Ovary (tissue), 7 donors: ENCODE measurements at regions not wholly inside any gene's neighbourhood (a gene's known extent, or its start where the extent isn't known, plus 50 kb on each side); places are given as distances from the start of the nearest gene placed in this dataset.

Source experiments
- DNase-seq, 5 donors: peaks; one replicate each; pipeline ENCODE4 v3.0.0-alpha.2; 2019 to 2020
- H3K27ac ChIP-seq, 2 donors: fragments of 200-600 bp; one replicate each; pipeline versions ENCODE4 v1.5.1 to v1.8.0; 2019 to 2022
- H3K27me3 ChIP-seq: fragments of 200-600 bp; one replicate; pipeline ENCODE4 v1.8.0; 2022
- H3K36me3 ChIP-seq: fragments of 200-600 bp; sonication (generic); one replicate; pipeline ENCODE4 v1.5.1; 2019
- H3K4me1 ChIP-seq: one replicate; pipeline ENCODE4 v1.8.1; 2013; ENCODE audit warnings: mild to moderate bottlenecking, moderate library complexity; ENCODE audit not compliant: insufficient read depth
- H3K4me3 ChIP-seq: fragments of 200-600 bp; sonication (generic); one replicate; pipeline ENCODE4 v1.5.1; 2017
- H3K9me3 ChIP-seq, 2 donors: fragments of 200-600 bp in 1 of 2; sonication (generic) in 1 of 2; one replicate each; pipeline versions ENCODE4 v1.5.1 to v1.8.1; 2013 to 2019; ENCODE audit warnings: mild to moderate bottlenecking in 1 of 2, moderate library complexity in 1 of 2
- CTCF ChIP-seq, 3 donors: fragments of 450-650 bp in 2 of 3; fragments of 200-600 bp in 1 of 3; IDR thresholded peaks; one replicate each; pipeline versions ENCODE4 v1.5.1 to v1.8.0; 2016 to 2022; ENCODE audit warnings: antibody characterized with exemption in 3 of 3, mild to moderate bottlenecking in 1 of 3
- EP300 ChIP-seq: sonication (generic); formaldehyde crosslinking; IDR thresholded peaks from one replicate; pipeline ENCODE4 v1.6.1; 2017; ENCODE audit warnings: antibody characterized with exemption
- POLR2A ChIP-seq: fragments of 450-650 bp; IDR thresholded peaks from one replicate; pipeline ENCODE4 v1.6.1; 2017; ENCODE audit warnings: antibody characterized with exemption, mild to moderate bottlenecking, moderate library complexity
- WGBS, 3 donors: extraction: QIAGEN DNeasy Blood & Tissue Kit in 1 of 3; methylation state at CpG; one replicate each; pipeline versions ENCODE4 v1.1.5 to v1.1.7; 2013 to 2017; 5-methylcytosine and 5-hydroxymethylcytosine counted together
- intact Hi-C, 4 donors: fragments of 100-400 bp; cut with DNase I; formaldehyde crosslinking; loops; one replicate each; pipeline versions ENCODE4 v1.11.0 to v1.15.1; 2022 to 2023
- donor health status: DM: no; HTN: no; CAD: no; lungs with moderate emphysema.
- donor health status: DM: no; HTN: no; CAD: no.
- donor health status: Bipolar disorder and iron deficiency.
- donor health status: DM: no; HTN: no; CAD: no.
- donor health status: DM: yes; HTN: yes; CAD: no.

GRCh38 chr3:101084404-101084803, 91.2 kb upstream of the ABI3BP start:
- TF ChIP-seq CTCF (IDR thresholded peaks at IDR 0.05): no peak
- TF ChIP-seq POLR2A: no peak
- TF ChIP-seq EP300: no peak
- Histone ChIP-seq H3K9me3 (no peaks in the 10 kb centered on the region), H3K27ac (no peak overlapping the region), H3K36me3 (no peaks in the 10 kb centered on the region), H3K27me3 (no peaks in the 10 kb centered on the region), H3K4me1 (no peaks in the 10 kb centered on the region), H3K4me3 (no peak overlapping the region)
- 67 to 69% (median 68%) methylated on average over 1 of the region's 1 CpG for WGBS, 3 donors
- DNase-seq: no peak
- intact Hi-C loops: no loop called here

GRCh38 chr3:101081999-101082398, 88.8 kb upstream of the ABI3BP start:
- H3K27me3 ChIP-seq: no peaks in the 10 kb centered on the region
- no peak for DNase-seq
- no peaks in the 10 kb centered on the region for H3K9me3 ChIP-seq
- TF ChIP-seq CTCF (IDR thresholded peaks at IDR 0.05) (no peak), POLR2A (no peak), EP300 (no peak)
- no peaks in the 10 kb centered on the region for H3K4me1 ChIP-seq
- H3K27ac ChIP-seq: no peak overlapping the region
- intact Hi-C loops: no loop called here
- no peaks in the 10 kb centered on the region for H3K36me3 ChIP-seq
- no peak overlapping the region for H3K4me3 ChIP-seq

- H3K9me3 ChIP-seq: no peaks in the 10 kb centered on the region
- no peak overlapping the region for H3K4me3 ChIP-seq
- no peak for TF ChIP-seq POLR2A
- no peak for TF ChIP-seq EP300
- no peak for TF ChIP-seq CTCF (IDR thresholded peaks at IDR 0.05)
- intact Hi-C loops: no loop called here
- H3K4me1 ChIP-seq: no peaks in the 10 kb centered on the region
- H3K27me3 ChIP-seq: no peaks in the 10 kb centered on the region
- no peak for DNase-seq
- no peaks in the 10 kb centered on the region for H3K36me3 ChIP-seq
- 24 to 39% (median 26%) methylated on average over 2 of the region's 2 CpGs for WGBS, 3 donors
- H3K27ac ChIP-seq: no peak overlapping the region
These were observed 88.2 kb upstream of the ABI3BP start for GRCh38 chr3:101081446-101081845.

GRCh38 chr3:101077361-101078011, 84.3 kb upstream of the ABI3BP start:
- no peak for DNase-seq
- no peak overlapping the region for H3K27ac ChIP-seq
- no peaks in the 10 kb centered on the region for H3K27me3 ChIP-seq
- H3K4me1 ChIP-seq: no peaks in the 10 kb centered on the region
- intact Hi-C loops: no loop called here
- H3K4me3 ChIP-seq: no peak overlapping the region
- no peaks in the 10 kb centered on the region for H3K9me3 ChIP-seq
- TF ChIP-seq CTCF (IDR thresholded peaks at IDR 0.05): no peak
- TF ChIP-seq EP300: no peak
- no peak for TF ChIP-seq POLR2A
- WGBS, 3 donors: 16 to 31% (median 21%) methylated on average over 3 of the region's 3 CpGs
- no peaks in the 10 kb centered on the region for H3K36me3 ChIP-seq
